GM12878 (cell line): ENCODE measurements at regions not wholly inside any gene's neighbourhood (a gene's known extent, or its start where the extent isn't known, plus 50 kb on each side); places are given as distances from the start of the nearest gene placed in this dataset.

Source experiments
- CBFB ChIP-seq: IDR thresholded peaks from 2 replicates; pipeline ENCODE4 v1.6.1; 2016; ENCODE audit warnings: antibody characterized with exemption, low read depth
- EZH2 ChIP-seq: IDR thresholded peaks from 2 replicates; pipeline ENCODE4 v1.6.1; 2012; ENCODE audit warnings: low read depth, mild to moderate bottlenecking, control low read depth, inconsistent platforms, low read length, borderline replicate concordance; ENCODE audit not compliant: control insufficient read depth
- HDAC2 ChIP-seq: fragments of 200-600 bp; sonication (generic); IDR thresholded peaks from 2 replicates; pipeline ENCODE4 v1.6.1; 2017
- NFYB ChIP-seq: IDR thresholded peaks from 2 replicates; pipeline ENCODE4 v1.6.1; 2011; ENCODE audit warnings: low read depth, mild to moderate bottlenecking, low read length, improper control_type of control experiment, moderate library complexity; ENCODE audit not compliant: insufficient read depth
- POLR2A ChIP-seq: IDR thresholded peaks from 2 replicates; pipeline ENCODE4 v1.6.1; 2011; ENCODE audit warnings: low read depth, mild to moderate bottlenecking, low read length
- POLR2AphosphoS2 ChIP-seq: IDR thresholded peaks from 2 replicates; pipeline ENCODE4 v1.6.1; 2011; ENCODE audit warnings: low read depth, mild to moderate bottlenecking, low read length, improper control_type of control experiment, moderate library complexity
- POLR2AphosphoS5 ChIP-seq: IDR thresholded peaks from 2 replicates; pipeline ENCODE4 v1.6.1; 2011; ENCODE audit warnings: mild to moderate bottlenecking, low read length, inconsistent platforms
- RAD21 ChIP-seq: IDR thresholded peaks from 2 replicates; pipeline ENCODE4 v1.6.1; 2011; ENCODE audit warnings: mild to moderate bottlenecking, low read depth, low read length, moderate library complexity; ENCODE audit not compliant: insufficient read depth
- SRF ChIP-seq, 2 experiments: IDR thresholded peaks; 2 replicates each; pipeline ENCODE4 v1.6.1; 2011; ENCODE audit warnings: low read depth in 2 of 2, low read length in 2 of 2, mild to moderate bottlenecking in 1 of 2, moderate library complexity in 1 of 2
- TF ChIP-seq, protein P1 (sequence below): fragments of 450-650 bp; formaldehyde crosslinking; IDR thresholded peaks from 2 replicates; pipeline ENCODE4 v1.5.0; 2022; ENCODE audit warnings: mild to moderate bottlenecking, missing genetic modification characterization
- TF ChIP-seq, protein P2 (sequence below), 3 experiments: IDR thresholded peaks in 2 of 3; conservative IDR thresholded peaks in 1 of 3; 2 replicates each; pipeline ENCODE4 v1.5.1; 2011; ENCODE audit warnings: low read depth in 3 of 3, low read length in 3 of 3, mild to moderate bottlenecking in 3 of 3, control low read depth in 2 of 3, moderate library complexity in 2 of 3, inconsistent platforms in 1 of 3, mixed read lengths in 1 of 3; ENCODE audit not compliant: control insufficient read depth in 2 of 3, insufficient read depth in 1 of 3; ENCODE audit errors: extremely low read depth in 1 of 3
- TF ChIP-seq, protein P3 (sequence below): fragments of 450-650 bp; IDR thresholded peaks from 2 replicates; pipeline ENCODE4 v1.6.1; 2017; ENCODE audit warnings: mild to moderate bottlenecking, moderate library complexity
- TF ChIP-seq, protein P4 (sequence below): IDR thresholded peaks from 2 replicates; pipeline ENCODE4 v1.6.1; 2012; ENCODE audit warnings: improper control_type of control experiment, low read depth, low read length; ENCODE audit not compliant: insufficient replicate concordance
- TF ChIP-seq, protein P5 (sequence below): fragments of 450-650 bp; IDR thresholded peaks from 2 replicates; pipeline ENCODE4 v1.6.1; 2017; ENCODE audit warnings: mild to moderate bottlenecking

DNA sequence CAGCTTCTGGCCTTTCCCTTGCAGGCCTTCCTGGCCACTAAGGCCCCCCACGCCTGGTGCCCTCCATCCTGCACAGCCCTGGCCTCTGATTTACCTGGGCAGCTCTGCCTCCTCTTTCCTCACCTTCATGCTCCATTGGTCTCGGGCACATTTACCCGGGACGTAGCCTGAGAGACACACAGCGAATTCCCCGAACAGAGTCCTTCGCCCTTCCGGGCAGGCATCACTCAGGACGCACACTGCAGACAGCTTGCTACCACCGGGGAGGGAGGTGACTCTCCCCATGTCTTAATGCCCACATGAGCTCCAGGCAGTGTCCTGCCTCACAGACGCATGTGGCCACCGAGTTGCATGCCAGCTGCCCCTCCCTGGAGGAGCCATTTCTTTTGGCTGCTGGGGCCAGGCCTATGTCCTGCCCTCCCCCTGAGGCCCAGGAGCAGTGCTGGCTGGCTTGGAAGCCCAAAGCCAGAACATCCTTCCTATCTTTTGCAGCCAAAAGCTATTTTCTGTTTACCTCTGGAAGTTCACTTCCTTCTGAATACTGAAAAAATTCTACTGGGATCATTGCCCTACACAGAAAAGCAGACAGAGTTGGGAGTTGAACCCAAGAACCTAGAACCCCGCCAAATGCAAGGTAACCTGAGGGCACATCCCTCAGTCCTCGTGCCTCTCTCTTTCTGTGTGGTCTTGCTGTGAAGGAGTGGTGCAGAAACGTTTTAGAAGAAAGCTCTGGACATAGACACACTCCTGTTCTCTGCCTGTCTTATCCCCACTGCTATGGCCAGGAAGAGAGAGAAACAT, 209.5 kb downstream of the TOMM20 start:
- TF ChIP-seq, protein P1, sequence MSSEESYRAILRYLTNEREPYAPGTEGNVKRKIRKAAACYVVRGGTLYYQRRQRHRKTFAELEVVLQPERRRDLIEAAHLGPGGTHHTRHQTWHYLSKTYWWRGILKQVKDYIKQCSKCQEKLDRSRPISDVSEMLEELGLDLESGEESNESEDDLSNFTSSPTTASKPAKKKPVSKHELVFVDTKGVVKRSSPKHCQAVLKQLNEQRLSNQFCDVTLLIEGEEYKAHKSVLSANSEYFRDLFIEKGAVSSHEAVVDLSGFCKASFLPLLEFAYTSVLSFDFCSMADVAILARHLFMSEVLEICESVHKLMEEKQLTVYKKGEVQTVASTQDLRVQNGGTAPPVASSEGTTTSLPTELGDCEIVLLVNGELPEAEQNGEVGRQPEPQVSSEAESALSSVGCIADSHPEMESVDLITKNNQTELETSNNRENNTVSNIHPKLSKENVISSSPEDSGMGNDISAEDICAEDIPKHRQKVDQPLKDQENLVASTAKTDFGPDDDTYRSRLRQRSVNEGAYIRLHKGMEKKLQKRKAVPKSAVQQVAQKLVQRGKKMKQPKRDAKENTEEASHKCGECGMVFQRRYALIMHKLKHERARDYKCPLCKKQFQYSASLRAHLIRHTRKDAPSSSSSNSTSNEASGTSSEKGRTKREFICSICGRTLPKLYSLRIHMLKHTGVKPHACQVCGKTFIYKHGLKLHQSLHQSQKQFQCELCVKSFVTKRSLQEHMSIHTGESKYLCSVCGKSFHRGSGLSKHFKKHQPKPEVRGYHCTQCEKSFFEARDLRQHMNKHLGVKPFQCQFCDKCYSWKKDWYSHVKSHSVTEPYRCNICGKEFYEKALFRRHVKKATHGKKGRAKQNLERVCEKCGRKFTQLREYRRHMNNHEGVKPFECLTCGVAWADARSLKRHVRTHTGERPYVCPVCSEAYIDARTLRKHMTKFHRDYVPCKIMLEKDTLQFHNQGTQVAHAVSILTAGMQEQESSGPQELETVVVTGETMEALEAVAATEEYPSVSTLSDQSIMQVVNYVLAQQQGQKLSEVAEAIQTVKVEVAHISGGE (CRISPR knock-in tag), result no peak
- TF ChIP-seq, protein P2, sequence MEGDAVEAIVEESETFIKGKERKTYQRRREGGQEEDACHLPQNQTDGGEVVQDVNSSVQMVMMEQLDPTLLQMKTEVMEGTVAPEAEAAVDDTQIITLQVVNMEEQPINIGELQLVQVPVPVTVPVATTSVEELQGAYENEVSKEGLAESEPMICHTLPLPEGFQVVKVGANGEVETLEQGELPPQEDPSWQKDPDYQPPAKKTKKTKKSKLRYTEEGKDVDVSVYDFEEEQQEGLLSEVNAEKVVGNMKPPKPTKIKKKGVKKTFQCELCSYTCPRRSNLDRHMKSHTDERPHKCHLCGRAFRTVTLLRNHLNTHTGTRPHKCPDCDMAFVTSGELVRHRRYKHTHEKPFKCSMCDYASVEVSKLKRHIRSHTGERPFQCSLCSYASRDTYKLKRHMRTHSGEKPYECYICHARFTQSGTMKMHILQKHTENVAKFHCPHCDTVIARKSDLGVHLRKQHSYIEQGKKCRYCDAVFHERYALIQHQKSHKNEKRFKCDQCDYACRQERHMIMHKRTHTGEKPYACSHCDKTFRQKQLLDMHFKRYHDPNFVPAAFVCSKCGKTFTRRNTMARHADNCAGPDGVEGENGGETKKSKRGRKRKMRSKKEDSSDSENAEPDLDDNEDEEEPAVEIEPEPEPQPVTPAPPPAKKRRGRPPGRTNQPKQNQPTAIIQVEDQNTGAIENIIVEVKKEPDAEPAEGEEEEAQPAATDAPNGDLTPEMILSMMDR (IDR thresholded peaks at IDR 0.05 in 2 of 3, conservative IDR thresholded peaks at IDR 0.05 in 1 of 3; ENCODE audit: control insufficient read depth in 2 of 3, extremely low read depth in 1 of 3, insufficient read depth in 1 of 3, low read depth in 3 of 3, low read length in 3 of 3), result no peak
- no peak for TF ChIP-seq HDAC2
- TF ChIP-seq, protein P3, sequence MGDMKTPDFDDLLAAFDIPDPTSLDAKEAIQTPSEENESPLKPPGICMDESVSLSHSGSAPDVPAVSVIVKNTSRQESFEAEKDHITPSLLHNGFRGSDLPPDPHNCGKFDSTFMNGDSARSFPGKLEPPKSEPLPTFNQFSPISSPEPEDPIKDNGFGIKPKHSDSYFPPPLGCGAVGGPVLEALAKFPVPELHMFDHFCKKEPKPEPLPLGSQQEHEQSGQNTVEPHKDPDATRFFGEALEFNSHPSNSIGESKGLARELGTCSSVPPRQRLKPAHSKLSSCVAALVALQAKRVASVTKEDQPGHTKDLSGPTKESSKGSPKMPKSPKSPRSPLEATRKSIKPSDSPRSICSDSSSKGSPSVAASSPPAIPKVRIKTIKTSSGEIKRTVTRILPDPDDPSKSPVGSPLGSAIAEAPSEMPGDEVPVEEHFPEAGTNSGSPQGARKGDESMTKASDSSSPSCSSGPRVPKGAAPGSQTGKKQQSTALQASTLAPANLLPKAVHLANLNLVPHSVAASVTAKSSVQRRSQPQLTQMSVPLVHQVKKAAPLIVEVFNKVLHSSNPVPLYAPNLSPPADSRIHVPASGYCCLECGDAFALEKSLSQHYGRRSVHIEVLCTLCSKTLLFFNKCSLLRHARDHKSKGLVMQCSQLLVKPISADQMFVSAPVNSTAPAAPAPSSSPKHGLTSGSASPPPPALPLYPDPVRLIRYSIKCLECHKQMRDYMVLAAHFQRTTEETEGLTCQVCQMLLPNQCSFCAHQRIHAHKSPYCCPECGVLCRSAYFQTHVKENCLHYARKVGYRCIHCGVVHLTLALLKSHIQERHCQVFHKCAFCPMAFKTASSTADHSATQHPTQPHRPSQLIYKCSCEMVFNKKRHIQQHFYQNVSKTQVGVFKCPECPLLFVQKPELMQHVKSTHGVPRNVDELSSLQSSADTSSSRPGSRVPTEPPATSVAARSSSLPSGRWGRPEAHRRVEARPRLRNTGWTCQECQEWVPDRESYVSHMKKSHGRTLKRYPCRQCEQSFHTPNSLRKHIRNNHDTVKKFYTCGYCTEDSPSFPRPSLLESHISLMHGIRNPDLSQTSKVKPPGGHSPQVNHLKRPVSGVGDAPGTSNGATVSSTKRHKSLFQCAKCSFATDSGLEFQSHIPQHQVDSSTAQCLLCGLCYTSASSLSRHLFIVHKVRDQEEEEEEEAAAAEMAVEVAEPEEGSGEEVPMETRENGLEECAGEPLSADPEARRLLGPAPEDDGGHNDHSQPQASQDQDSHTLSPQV, result no peak
- no peak for TF ChIP-seq POLR2AphosphoS2
- TF ChIP-seq POLR2AphosphoS5, result no peak
- TF ChIP-seq, protein P4, sequence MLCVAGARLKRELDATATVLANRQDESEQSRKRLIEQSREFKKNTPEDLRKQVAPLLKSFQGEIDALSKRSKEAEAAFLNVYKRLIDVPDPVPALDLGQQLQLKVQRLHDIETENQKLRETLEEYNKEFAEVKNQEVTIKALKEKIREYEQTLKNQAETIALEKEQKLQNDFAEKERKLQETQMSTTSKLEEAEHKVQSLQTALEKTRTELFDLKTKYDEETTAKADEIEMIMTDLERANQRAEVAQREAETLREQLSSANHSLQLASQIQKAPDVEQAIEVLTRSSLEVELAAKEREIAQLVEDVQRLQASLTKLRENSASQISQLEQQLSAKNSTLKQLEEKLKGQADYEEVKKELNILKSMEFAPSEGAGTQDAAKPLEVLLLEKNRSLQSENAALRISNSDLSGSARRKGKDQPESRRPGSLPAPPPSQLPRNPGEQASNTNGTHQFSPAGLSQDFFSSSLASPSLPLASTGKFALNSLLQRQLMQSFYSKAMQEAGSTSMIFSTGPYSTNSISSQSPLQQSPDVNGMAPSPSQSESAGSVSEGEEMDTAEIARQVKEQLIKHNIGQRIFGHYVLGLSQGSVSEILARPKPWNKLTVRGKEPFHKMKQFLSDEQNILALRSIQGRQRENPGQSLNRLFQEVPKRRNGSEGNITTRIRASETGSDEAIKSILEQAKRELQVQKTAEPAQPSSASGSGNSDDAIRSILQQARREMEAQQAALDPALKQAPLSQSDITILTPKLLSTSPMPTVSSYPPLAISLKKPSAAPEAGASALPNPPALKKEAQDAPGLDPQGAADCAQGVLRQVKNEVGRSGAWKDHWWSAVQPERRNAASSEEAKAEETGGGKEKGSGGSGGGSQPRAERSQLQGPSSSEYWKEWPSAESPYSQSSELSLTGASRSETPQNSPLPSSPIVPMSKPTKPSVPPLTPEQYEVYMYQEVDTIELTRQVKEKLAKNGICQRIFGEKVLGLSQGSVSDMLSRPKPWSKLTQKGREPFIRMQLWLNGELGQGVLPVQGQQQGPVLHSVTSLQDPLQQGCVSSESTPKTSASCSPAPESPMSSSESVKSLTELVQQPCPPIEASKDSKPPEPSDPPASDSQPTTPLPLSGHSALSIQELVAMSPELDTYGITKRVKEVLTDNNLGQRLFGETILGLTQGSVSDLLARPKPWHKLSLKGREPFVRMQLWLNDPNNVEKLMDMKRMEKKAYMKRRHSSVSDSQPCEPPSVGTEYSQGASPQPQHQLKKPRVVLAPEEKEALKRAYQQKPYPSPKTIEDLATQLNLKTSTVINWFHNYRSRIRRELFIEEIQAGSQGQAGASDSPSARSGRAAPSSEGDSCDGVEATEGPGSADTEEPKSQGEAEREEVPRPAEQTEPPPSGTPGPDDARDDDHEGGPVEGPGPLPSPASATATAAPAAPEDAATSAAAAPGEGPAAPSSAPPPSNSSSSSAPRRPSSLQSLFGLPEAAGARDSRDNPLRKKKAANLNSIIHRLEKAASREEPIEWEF, result no peak
- no peak for TF ChIP-seq EZH2
- TF ChIP-seq POLR2A, result no peak
- no peak for TF ChIP-seq NFYB
- TF ChIP-seq RAD21, result no peak
- TF ChIP-seq, protein P5, sequence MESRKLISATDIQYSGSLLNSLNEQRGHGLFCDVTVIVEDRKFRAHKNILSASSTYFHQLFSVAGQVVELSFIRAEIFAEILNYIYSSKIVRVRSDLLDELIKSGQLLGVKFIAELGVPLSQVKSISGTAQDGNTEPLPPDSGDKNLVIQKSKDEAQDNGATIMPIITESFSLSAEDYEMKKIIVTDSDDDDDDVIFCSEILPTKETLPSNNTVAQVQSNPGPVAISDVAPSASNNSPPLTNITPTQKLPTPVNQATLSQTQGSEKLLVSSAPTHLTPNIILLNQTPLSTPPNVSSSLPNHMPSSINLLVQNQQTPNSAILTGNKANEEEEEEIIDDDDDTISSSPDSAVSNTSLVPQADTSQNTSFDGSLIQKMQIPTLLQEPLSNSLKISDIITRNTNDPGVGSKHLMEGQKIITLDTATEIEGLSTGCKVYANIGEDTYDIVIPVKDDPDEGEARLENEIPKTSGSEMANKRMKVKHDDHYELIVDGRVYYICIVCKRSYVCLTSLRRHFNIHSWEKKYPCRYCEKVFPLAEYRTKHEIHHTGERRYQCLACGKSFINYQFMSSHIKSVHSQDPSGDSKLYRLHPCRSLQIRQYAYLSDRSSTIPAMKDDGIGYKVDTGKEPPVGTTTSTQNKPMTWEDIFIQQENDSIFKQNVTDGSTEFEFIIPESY, result no peak
- no peak for TF ChIP-seq CBFB
- TF ChIP-seq SRF (IDR thresholded peaks at IDR 0.05; ENCODE audit: low read depth in 2 of 2, low read length in 2 of 2), result no peak
